Breast epithelium (tissue), 3 donors: ENCODE measurements at regions not wholly inside any gene's neighbourhood (a gene's known extent, or its start where the extent isn't known, plus 50 kb on each side); places are given as distances from the start of the nearest gene placed in this dataset.

Experiments used
- POLR2A ChIP-seq: fragments of 450-650 bp; IDR thresholded peaks from one replicate; pipeline ENCODE4 v1.6.1; 2016; ENCODE audit warnings: antibody characterized with exemption, mild to moderate bottlenecking, moderate library complexity
- POLR2AphosphoS5 ChIP-seq, 3 donors: sonication (generic); formaldehyde crosslinking; IDR thresholded peaks; one replicate each; pipeline ENCODE4 v1.6.1; 2017; ENCODE audit warnings: antibody characterized with exemption in 3 of 3
- TF ChIP-seq, protein P1 (sequence below), 3 donors: fragments of 450-650 bp; IDR thresholded peaks; one replicate each; pipeline ENCODE4 v1.5.1; 2016 to 2017; ENCODE audit warnings: antibody characterized with exemption in 3 of 3, mild to moderate bottlenecking in 3 of 3, moderate library complexity in 3 of 3

DNA sequence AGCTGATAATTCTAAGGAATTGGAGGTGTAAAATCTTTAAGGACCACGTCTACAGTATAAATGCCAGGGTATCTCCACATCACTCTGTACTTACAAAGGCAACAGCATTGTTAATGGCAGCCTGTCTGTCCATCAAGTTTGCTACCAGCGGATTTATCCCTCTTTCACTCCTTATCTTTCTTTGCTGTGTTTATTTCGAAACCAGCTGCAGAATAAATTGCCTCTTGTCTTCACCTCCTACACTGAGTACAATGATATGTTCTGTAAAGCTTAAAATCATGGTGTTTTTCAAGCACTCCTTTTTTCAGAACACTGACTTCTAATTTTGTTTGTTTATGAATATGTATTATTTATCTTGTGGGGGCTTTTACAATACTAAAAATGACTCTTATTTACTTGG lies 1088.1 kb downstream of the NR2F1-AS1 start:
- TF ChIP-seq, protein P1, sequence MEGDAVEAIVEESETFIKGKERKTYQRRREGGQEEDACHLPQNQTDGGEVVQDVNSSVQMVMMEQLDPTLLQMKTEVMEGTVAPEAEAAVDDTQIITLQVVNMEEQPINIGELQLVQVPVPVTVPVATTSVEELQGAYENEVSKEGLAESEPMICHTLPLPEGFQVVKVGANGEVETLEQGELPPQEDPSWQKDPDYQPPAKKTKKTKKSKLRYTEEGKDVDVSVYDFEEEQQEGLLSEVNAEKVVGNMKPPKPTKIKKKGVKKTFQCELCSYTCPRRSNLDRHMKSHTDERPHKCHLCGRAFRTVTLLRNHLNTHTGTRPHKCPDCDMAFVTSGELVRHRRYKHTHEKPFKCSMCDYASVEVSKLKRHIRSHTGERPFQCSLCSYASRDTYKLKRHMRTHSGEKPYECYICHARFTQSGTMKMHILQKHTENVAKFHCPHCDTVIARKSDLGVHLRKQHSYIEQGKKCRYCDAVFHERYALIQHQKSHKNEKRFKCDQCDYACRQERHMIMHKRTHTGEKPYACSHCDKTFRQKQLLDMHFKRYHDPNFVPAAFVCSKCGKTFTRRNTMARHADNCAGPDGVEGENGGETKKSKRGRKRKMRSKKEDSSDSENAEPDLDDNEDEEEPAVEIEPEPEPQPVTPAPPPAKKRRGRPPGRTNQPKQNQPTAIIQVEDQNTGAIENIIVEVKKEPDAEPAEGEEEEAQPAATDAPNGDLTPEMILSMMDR (IDR thresholded peaks at IDR 0.05) = no peak
- TF ChIP-seq POLR2A (no peak), POLR2AphosphoS5 (IDR thresholded peaks at IDR 0.05) (no peak)
